Erythroblast (primary cell): ENCODE measurements at regions not wholly inside any gene's neighbourhood (a gene's known extent, or its start where the extent isn't known, plus 50 kb on each side); places are given as distances from the start of the nearest gene placed in this dataset.
"Not testable (repeated sequence)": the region's sequence is repeated elsewhere in the genome, so short reads cannot be mapped to it uniquely, and the experiment has no call there.

ENCODE experiments used
- DNase-seq, 2 experiments: peaks; one replicate each; lab custom pipeline; 2025; lab: John Stamatoyannopoulos, UW
- GATA1 ChIP-seq: IDR thresholded peaks from 2 replicates; pipeline ENCODE4 v1.6.1; 2011; ENCODE audit warnings: low read depth, mild to moderate bottlenecking, control low read depth, low read length, moderate library complexity
- POLR2A ChIP-seq: IDR thresholded peaks from 2 replicates; pipeline ENCODE4 v1.6.1; 2011; ENCODE audit warnings: mild to moderate bottlenecking, low read length

GRCh38 chr5:44911501-44911900 is 102.8 kb downstream of the MRPS30 start:
- DNase-seq = no peak
- no peak for TF ChIP-seq POLR2A

DNA sequence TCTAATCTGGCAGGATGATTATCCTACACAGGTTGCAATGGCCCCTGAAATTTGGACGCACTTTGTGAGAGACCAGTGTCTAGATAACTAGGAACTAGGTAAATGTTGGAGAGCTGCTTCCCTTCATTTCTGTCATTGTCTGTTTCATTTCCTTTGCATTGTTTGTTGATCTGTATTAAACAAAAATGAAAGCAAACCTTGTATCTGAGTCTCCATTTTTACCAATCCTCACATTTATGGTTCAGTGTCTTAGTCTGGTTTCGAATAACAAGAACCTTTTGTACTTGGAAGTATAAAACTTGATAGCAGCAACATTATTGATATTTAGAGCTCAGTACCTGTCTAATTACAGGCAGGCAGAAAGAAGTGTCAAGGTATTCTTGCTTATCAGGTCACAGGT is 105.5 kb downstream of the MRPS30 start:
- TF ChIP-seq POLR2A = no peak
- no peak for TF ChIP-seq GATA1
- no peak for DNase-seq

DNA sequence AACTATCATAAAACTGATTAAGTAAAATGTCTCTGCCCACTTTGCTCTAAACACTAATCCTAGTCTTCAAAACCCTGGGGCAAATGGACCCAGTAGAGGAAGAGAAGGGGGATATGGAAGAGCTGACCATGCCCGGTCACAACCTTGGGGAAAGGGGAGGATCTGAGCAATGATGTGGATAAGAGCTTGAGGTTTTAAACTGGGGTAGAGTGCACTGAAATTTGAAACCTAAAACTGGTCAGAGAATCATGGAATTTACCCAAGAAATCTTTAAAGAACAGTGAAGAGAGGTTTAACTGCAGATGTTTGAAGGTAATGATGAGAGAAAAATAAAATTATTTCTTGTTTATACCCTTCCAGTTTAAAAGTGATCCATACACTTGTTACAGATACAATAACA is 110.8 kb downstream of the MRPS30 start:
- TF ChIP-seq POLR2A = no peak
- no peak for TF ChIP-seq GATA1
- DNase-seq = no peak

DNA sequence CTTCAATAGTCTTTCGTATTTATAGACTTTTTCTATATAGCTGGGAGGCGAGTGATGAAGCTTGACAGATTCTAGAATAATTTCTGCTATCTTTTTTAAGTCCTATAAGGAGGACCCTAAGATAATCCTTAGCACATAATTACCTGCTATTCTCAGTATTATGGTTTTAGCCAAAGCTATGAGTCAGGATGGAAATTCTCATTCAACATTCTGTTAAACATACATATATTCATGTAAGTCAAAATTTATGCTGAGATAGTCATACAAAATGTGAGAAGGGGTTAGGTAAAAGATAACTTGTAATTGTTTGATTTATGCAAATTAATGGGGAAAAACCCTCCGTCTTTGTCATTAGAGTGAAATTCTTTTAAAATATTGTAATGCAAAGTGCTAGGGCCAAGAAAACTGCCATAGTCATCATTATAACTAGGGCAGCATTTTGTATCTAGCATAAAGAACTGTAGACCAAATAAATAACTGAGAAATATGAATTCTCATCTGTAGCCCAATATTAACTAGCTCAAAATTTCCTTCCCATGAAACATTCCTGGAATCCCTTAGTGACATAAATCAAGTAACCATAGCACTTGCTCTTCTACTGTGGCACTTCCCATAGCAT is 118.5 kb downstream of the MRPS30 start:
- DNase-seq = no peak
- TF ChIP-seq POLR2A (no peak), GATA1 (no peak)

- DNase-seq = no peak
- no peak for TF ChIP-seq GATA1
- TF ChIP-seq POLR2A = no peak
Measured at GRCh38 chr5:44932922-44933585, 124.3 kb downstream of the MRPS30 start.

DNA sequence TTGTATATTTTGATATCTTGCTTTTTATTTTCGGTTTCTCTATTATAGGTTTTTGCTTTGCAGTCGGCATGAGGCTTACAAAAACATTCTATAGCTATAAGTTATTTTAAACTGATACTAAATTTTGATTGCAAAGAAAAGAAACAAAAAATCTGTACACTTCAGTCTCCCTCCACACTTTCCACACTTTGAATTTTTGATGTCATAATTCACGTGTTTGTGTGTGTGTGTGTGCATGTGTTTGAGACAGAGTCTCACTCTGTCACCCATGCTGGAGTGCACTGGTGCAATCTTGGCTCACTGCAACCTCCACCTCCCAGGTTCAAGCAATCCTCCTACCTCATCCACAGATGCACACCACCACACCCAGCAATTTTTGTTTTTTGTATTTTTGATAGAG is 124.9 kb downstream of the MRPS30 start:
- DNase-seq = no peak
- TF ChIP-seq GATA1 (no peak), POLR2A (no peak)

DNA sequence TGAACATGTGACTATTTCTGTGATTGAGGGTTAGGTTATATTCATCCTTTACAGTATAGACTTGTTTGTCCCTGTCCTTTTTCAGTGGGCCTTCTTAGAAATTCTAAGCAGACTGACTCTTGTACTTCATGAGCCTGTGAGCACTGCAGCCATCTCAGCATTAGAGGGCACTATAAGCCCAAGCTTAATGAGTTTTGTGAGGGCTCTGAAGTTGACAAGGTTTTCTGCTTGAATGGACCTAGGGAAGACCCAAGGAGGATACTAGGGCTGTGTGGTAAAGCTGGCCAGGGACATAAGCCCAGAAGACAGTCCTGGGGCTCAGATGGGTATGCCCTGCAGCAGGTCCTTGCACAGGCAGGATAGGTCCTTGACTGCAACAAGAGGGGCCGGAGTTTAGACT is 126.5 kb downstream of the MRPS30 start:
- TF ChIP-seq POLR2A (no peak), GATA1 (no peak)
- DNase-seq = peak; percentile 1 to 12

DNA sequence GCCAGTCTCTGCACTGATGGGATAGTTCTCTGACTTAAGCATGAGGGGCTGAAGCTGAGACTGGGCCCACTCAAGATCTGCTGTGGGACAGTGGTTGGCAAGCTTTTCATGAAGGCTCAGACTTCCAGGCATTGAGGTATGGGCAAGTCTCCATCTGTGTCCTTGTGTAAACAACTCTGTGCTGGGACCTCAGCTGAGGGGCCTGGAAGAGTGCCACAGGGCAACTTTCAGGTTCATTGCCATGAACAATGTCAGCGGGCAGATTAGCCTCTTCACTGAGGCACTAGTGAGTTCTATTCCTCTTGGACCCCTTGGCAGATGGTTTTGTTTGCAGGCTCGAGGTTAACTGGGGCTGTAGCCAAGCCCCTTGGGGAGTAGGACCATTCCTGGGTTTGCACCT is 127.1 kb downstream of the MRPS30 start:
- TF ChIP-seq GATA1 (no peak), POLR2A (no peak)
- no peak for DNase-seq

- DNase-seq = no peak
- no peak for TF ChIP-seq POLR2A
- no peak for TF ChIP-seq GATA1
Measured at GRCh38 chr5:44942524-44943001, 133.8 kb downstream of the MRPS30 start.

DNA sequence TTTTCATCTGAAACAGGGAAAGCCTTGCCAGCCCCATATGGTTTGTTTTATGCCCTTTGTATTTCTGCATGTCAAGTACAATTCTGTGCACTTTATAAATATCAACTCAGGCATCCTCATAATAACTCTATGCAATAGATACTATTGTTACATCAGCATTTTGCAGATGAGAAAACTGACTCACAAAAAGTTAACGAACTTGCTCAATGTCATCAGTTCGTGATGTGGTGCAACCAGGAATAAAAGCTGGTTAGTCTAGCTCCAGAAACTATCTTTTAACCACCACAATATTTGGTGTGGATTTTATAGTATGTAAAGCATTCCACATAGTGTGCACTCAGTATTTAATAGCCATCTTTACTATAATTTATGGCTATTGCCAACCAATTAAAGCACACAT is 134.9 kb downstream of the MRPS30 start:
- TF ChIP-seq POLR2A = no peak
- no peak for TF ChIP-seq GATA1
- DNase-seq = no peak

GRCh38 chr5:44945743-44946142 is 137.0 kb downstream of the MRPS30 start:
- no peak for DNase-seq

GRCh38 chr5:44949687-44950086 is 140.9 kb downstream of the MRPS30 start:
- no peak for TF ChIP-seq POLR2A
- TF ChIP-seq GATA1 = no peak
- DNase-seq = no peak

More at GRCh38 chr5:44945743-44946142, 137.0 kb downstream of the MRPS30 start:
- no peak for TF ChIP-seq POLR2A
- TF ChIP-seq GATA1 = no peak

GRCh38 chr5:44951371-44951770 is 142.6 kb downstream of the MRPS30 start:
- TF ChIP-seq POLR2A = no peak
- no peak for TF ChIP-seq GATA1
- DNase-seq = no peak

GRCh38 chr5:44952376-44952775 is 143.6 kb downstream of the MRPS30 start:
- peak; percentile 15 to 43 for DNase-seq
- no peak for TF ChIP-seq POLR2A
- TF ChIP-seq GATA1 = no peak

- no peak for DNase-seq
- TF ChIP-seq POLR2A = no peak
- TF ChIP-seq GATA1 = no peak
Measured at GRCh38 chr5:44953078-44953477, 144.3 kb downstream of the MRPS30 start.

- not testable (repeated sequence) for DNase-seq
Measured at GRCh38 chr5:44958943-44959454, 150.3 kb downstream of the MRPS30 start.
